GM23338 (cell line): ENCODE measurements at regions not wholly inside any gene's neighbourhood (a gene's known extent, or its start where the extent isn't known, plus 50 kb on each side); places are given as distances from the start of the nearest gene placed in this dataset.
A peak's percentile ranks its signal among the peaks of the same experiment; 100 is the strongest.

Experiments
- ATAC-seq: fragments of 200-7000 bp; cut with Tn5 transposase; 3 replicates; pipeline ENCODE4 v1.9.1; 2020
- DNase-seq: peaks from one replicate; pipeline ENCODE4 v3.0.0-alpha.2; 2015; ENCODE audit warnings: low spot score
- H2AFZ ChIP-seq: fragments of 200-600 bp; sonication (generic); 2 replicates; pipeline ENCODE4 v1.8.0; 2016; ENCODE audit warnings: antibody characterized with exemption, mild to moderate bottlenecking, moderate library complexity
- H3F3A ChIP-seq: fragments of 200-600 bp; sonication (generic); replicated peaks from 2 replicates; pipeline ENCODE4 v1.8.0; 2017; ENCODE audit warnings: antibody characterized with exemption, mixed run types, low read depth
- H3K27ac ChIP-seq: fragments of 200-600 bp; sonication (generic); 2 replicates; pipeline ENCODE4 v1.6.1; 2016; ENCODE audit warnings: low read depth
- H3K27me3 ChIP-seq: fragments of 200-600 bp; sonication (generic); 2 replicates; pipeline ENCODE4 v1.8.0; 2016; ENCODE audit warnings: mild to moderate bottlenecking, mixed run types, moderate library complexity; ENCODE audit not compliant: insufficient read depth
- H3K36me3 ChIP-seq: fragments of 200-600 bp; sonication (generic); 2 replicates; pipeline ENCODE4 v1.8.0; 2016; ENCODE audit warnings: mild to moderate bottlenecking; ENCODE audit not compliant: insufficient read depth
- H3K4me1 ChIP-seq: fragments of 200-600 bp; sonication (generic); 2 replicates; pipeline ENCODE4 v1.8.0; 2016; ENCODE audit warnings: mild to moderate bottlenecking, moderate library complexity; ENCODE audit not compliant: insufficient read depth
- H3K4me2 ChIP-seq: fragments of 200-600 bp; sonication (generic); 2 replicates; pipeline ENCODE4 v1.7.1; 2017; ENCODE audit warnings: mixed run types
- H3K4me3 ChIP-seq: fragments of 200-600 bp; sonication (generic); 2 replicates; pipeline ENCODE4 v1.6.1; 2016; ENCODE audit warnings: mixed run types
- H3K79me2 ChIP-seq: fragments of 200-600 bp; sonication (generic); replicated peaks from 2 replicates; pipeline ENCODE4 v1.8.0; 2017; ENCODE audit warnings: mild to moderate bottlenecking; ENCODE audit not compliant: insufficient read depth
- H3K9me2 ChIP-seq: fragments of 200-600 bp; sonication (generic); 2 replicates; pipeline ENCODE4 v1.8.0; 2017; ENCODE audit not compliant: insufficient read depth
- H4K20me1 ChIP-seq: fragments of 200-600 bp; sonication (generic); replicated peaks from 2 replicates; pipeline ENCODE4 v1.8.0; 2017; ENCODE audit warnings: mild to moderate bottlenecking; ENCODE audit not compliant: insufficient read depth
- H3K27ac Mint-ChIP-seq: 2 replicates; pipeline ENCODE4 v1.8.0; 2020; ENCODE audit warnings: inconsistent platforms, mild to moderate bottlenecking, moderate library complexity, mixed read lengths
- H3K27me3 Mint-ChIP-seq: 3 replicates; pipeline ENCODE4 v1.8.0; 2022; ENCODE audit warnings: low read depth, mild to moderate bottlenecking, moderate library complexity, mixed read lengths, inconsistent platforms; ENCODE audit not compliant: insufficient read depth, poor library complexity
- H3K36me3 Mint-ChIP-seq: 3 replicates; pipeline ENCODE4 v1.8.0; 2021; ENCODE audit warnings: low read depth, mild to moderate bottlenecking, inconsistent platforms, moderate library complexity, mixed read lengths
- H3K4me1 Mint-ChIP-seq: 3 replicates; pipeline ENCODE4 v1.8.0; 2020; ENCODE audit warnings: mild to moderate bottlenecking, inconsistent platforms, mixed read lengths
- H3K4me3 Mint-ChIP-seq: 3 replicates; pipeline ENCODE4 v1.8.0; 2021; ENCODE audit warnings: moderate library complexity, mild to moderate bottlenecking, inconsistent platforms, mixed read lengths
- H3K9me3 Mint-ChIP-seq: 3 replicates; pipeline ENCODE4 v1.8.0; 2020; ENCODE audit warnings: moderate library complexity, mild to moderate bottlenecking, inconsistent platforms, mixed read lengths
- CREB1 ChIP-seq: fragments of 250-450 bp; sonication (Bioruptor Pico); IDR thresholded peaks from 2 replicates; pipeline ENCODE4 v1.5.0; 2020; ENCODE audit warnings: low read depth, mild to moderate bottlenecking, moderate library complexity
- EZH2 ChIP-seq: fragments of 200-600 bp; sonication (generic); IDR thresholded peaks from one replicate; pipeline ENCODE4 v1.8.0; 2017; ENCODE audit warnings: antibody characterized with exemption, mild to moderate bottlenecking, low read depth; ENCODE audit not compliant: unreplicated experiment
- EZH2phosphoT487 ChIP-seq: fragments of 200-600 bp; sonication (generic); IDR thresholded peaks from one replicate; pipeline ENCODE4 v1.8.1; 2018; ENCODE audit warnings: antibody characterized with exemption; ENCODE audit not compliant: unreplicated experiment
- JUNB ChIP-seq: IDR thresholded peaks from one replicate; pipeline ENCODE4 v1.6.1; 2016; ENCODE audit warnings: antibody characterized with exemption; ENCODE audit not compliant: unreplicated experiment
- REST ChIP-seq: IDR thresholded peaks from one replicate; pipeline ENCODE4 v1.6.1; 2018; ENCODE audit warnings: antibody characterized with exemption; ENCODE audit not compliant: unreplicated experiment
- STAT1 ChIP-seq: IDR thresholded peaks from one replicate; pipeline ENCODE4 v1.6.1; 2016; ENCODE audit warnings: antibody characterized with exemption; ENCODE audit not compliant: unreplicated experiment
- ZNF114 ChIP-seq: fragments of 250-450 bp; sonication (Bioruptor Pico); IDR thresholded peaks from 2 replicates; pipeline ENCODE4 v1.5.0; 2020; ENCODE audit warnings: mild to moderate bottlenecking, moderate library complexity
- TF ChIP-seq, protein P1 (sequence below), 2 experiments: fragments of 200-600 bp in 1 of 2; sonication (generic) in 1 of 2; conservative IDR thresholded peaks; 2 replicates each; pipeline versions ENCODE4 v1.5.1 to v1.6.1; 2016 to 2017; ENCODE audit warnings: antibody characterized with exemption in 2 of 2, low read depth in 2 of 2, mild to moderate bottlenecking in 2 of 2, moderate library complexity in 1 of 2
- TF ChIP-seq, protein P2 (sequence below): IDR thresholded peaks from 2 replicates; pipeline ENCODE4 v1.6.1; 2016; ENCODE audit warnings: antibody characterized with exemption

DNA sequence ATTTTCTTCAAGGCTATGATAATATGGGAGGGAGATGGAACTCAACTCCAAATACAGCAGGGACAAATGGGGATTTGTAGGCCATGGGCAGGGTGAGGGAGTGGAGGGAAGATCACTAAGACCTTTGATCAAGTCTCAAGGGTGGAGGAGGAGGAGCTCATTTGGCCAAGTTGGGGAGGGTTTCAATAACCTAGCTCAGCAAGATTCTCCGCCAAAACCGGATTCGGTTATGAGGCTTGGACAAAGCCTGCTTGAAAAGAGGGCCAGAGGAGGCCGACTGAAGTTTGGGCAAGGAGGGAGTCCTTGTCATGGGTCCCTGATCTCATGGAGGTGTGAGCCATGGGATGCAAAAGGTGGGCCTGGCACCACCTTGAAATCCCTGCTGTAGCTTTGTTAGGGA, 68.8 kb downstream of the TSN start:
- TF ChIP-seq ZNF114, result no peak
- TF ChIP-seq EZH2phosphoT487, result no peak
- TF ChIP-seq EZH2, result no peak
- TF ChIP-seq, protein P1, sequence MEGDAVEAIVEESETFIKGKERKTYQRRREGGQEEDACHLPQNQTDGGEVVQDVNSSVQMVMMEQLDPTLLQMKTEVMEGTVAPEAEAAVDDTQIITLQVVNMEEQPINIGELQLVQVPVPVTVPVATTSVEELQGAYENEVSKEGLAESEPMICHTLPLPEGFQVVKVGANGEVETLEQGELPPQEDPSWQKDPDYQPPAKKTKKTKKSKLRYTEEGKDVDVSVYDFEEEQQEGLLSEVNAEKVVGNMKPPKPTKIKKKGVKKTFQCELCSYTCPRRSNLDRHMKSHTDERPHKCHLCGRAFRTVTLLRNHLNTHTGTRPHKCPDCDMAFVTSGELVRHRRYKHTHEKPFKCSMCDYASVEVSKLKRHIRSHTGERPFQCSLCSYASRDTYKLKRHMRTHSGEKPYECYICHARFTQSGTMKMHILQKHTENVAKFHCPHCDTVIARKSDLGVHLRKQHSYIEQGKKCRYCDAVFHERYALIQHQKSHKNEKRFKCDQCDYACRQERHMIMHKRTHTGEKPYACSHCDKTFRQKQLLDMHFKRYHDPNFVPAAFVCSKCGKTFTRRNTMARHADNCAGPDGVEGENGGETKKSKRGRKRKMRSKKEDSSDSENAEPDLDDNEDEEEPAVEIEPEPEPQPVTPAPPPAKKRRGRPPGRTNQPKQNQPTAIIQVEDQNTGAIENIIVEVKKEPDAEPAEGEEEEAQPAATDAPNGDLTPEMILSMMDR (conservative IDR thresholded peaks at IDR 0.05; ENCODE audit: low read depth in 2 of 2), result no peak
- no peak for TF ChIP-seq JUNB
- no peak for TF ChIP-seq REST
- Histone ChIP-seq H3K79me2 (no peaks in the 10 kb centered on the region), H3K27me3 (no peaks in the 10 kb centered on the region), H3K27ac (no peak overlapping the region), H3K4me2 (no peak overlapping the region), H4K20me1 (no peaks in the 10 kb centered on the region), H2AFZ (no peak overlapping the region), H3K4me3 (no peak overlapping the region), H3K36me3 (no peaks in the 10 kb centered on the region), H3F3A (no peaks in the 10 kb centered on the region), H3K4me1 (peaks cover 7% of the 10 kb centered on the region; the same call in 1 of the 2 replicates), H3K9me2 (peaks cover 10% of the 10 kb centered on the region; the same call in 1 of the 2 replicates)
- Mint-ChIP-seq H3K4me3 (no peak overlapping the region), H3K27ac (no peak overlapping the region), H3K4me1 (peaks cover 15% of the 10 kb centered on the region), H3K27me3 (peaks cover 3% of the 10 kb centered on the region), H3K9me3 (peaks cover 19% of the 10 kb centered on the region; the same call in 2 of the 3 replicates), H3K36me3 (peaks cover 6% of the 10 kb centered on the region; the same call in 2 of the 3 replicates)
- DNase-seq (no peak), ATAC-seq (no peak)

- Mint-ChIP-seq H3K4me1 (peaks cover 15% of the 10 kb centered on the region), H3K4me3 (no peak overlapping the region), H3K27me3 (peaks cover 3% of the 10 kb centered on the region), H3K9me3 (peaks cover 19% of the 10 kb centered on the region; the same call in 2 of the 3 replicates), H3K36me3 (peaks cover 6% of the 10 kb centered on the region; the same call in 2 of the 3 replicates), H3K27ac (no peak overlapping the region)
- Histone ChIP-seq H3K9me2 (peaks cover 10% of the 10 kb centered on the region; the same call in 1 of the 2 replicates), H3K4me3 (no peak overlapping the region), H3K4me2 (no peak overlapping the region), H3F3A (no peaks in the 10 kb centered on the region), H4K20me1 (no peaks in the 10 kb centered on the region), H3K4me1 (peaks cover 7% of the 10 kb centered on the region; the same call in 1 of the 2 replicates), H3K27me3 (no peaks in the 10 kb centered on the region), H2AFZ (peak overlapping the region; percentile 91), H3K36me3 (no peaks in the 10 kb centered on the region), H3K27ac (no peak overlapping the region), H3K79me2 (no peaks in the 10 kb centered on the region)
- TF ChIP-seq REST (no peak), JUNB (no peak), EZH2phosphoT487 (no peak), STAT1 (no peak), CREB1 (CRISPR knock-in tag) (no peak)
- TF ChIP-seq, protein P1 (conservative IDR thresholded peaks at IDR 0.05; ENCODE audit: low read depth in 2 of 2), result no peak
- TF ChIP-seq, protein P2, sequence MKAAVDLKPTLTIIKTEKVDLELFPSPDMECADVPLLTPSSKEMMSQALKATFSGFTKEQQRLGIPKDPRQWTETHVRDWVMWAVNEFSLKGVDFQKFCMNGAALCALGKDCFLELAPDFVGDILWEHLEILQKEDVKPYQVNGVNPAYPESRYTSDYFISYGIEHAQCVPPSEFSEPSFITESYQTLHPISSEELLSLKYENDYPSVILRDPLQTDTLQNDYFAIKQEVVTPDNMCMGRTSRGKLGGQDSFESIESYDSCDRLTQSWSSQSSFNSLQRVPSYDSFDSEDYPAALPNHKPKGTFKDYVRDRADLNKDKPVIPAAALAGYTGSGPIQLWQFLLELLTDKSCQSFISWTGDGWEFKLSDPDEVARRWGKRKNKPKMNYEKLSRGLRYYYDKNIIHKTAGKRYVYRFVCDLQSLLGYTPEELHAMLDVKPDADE, result no peak
- ATAC-seq (peak; percentile 51), DNase-seq (peak; percentile 44)
Measured at GRCh38 chr2:121825003-121825950, 69.8 kb downstream of the TSN start.
